Effector CD8-positive, alpha-beta T cell (primary cell): ENCODE measurements at regions not wholly inside any gene's neighbourhood (a gene's known extent, or its start where the extent isn't known, plus 50 kb on each side); places are given as distances from the start of the nearest gene placed in this dataset.

ENCODE experiments used
- DNase-seq: peaks from one replicate; lab custom pipeline; 2025; lab: John Stamatoyannopoulos, UW

DNA sequence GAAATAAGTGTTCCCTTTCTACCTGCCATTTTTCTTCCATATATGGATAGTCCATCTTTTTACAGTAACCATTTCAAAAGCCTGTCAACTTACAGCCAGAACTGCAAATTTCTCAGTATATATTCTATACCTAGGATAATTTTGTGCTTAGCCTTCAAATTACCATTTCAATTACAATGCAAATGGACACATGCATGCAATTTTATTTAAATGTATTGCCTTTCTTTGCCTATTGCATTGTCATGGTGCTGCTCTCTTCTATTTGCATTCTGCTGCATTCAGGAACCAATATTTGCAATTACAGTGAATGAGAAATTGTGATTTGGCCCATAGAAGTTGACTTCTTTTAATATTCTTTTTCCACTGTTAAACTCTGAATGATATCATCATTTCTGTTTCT lies 1753.4 kb upstream of the TENM3 start:
- DNase-seq, result no peak

DNA sequence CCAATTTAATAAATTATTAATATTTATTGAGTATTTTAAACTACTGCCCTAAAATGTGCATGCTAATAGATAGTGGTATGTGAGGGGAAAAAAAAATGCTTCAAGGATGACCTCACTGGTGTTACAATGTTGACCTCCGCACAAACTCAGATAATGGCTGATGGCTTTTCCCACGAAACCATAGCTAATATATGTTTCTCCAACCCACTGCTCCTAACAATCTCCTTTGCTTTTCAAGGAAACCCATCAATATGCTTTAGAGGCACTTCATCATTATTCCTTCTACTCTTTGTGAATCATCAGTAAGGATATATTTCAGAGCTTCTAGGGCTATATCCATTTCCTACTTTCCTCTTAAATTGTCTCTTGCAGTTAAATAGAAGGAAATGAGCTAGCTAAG lies 1752.0 kb upstream of the TENM3 start:
- DNase-seq, result no peak

DNA sequence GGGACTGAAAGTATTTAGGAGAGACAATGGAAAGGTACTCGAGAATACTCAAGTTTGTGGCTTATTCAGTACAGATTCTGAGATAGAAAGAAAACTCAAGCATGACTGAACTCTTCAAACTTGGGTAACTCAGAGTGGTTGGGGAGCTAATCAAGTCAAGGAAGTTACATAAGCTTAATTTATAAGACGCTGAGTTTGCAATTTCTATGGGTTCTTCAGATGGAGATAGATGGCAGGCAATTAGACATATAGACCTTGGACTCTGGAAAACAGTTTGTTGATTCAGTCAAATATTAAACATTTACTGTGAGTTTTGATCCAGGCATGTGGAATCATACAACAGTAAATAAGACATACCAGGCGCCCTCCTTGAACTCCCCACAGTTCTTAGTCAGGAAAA lies 1749.9 kb upstream of the TENM3 start:
- no peak for DNase-seq

DNA sequence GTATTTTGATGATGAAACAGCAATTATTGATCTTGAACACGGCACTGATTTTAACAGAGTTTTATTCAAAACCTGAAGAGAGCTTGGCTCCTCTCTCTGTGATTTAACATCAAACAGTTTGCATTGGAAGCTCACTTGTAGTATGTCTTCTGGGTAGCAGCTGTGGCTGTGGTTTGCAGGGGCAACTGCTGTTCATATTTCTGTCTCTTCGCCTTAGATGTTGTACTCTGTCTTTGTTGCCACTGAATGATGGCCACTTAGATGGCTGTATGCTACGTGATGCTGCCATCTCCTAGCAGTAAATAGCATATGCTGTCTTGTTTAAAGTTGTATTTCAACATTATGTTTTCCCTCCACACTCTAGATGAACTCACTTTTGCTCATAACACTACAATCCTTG lies 1743.0 kb upstream of the TENM3 start:
- DNase-seq, result no peak

DNA sequence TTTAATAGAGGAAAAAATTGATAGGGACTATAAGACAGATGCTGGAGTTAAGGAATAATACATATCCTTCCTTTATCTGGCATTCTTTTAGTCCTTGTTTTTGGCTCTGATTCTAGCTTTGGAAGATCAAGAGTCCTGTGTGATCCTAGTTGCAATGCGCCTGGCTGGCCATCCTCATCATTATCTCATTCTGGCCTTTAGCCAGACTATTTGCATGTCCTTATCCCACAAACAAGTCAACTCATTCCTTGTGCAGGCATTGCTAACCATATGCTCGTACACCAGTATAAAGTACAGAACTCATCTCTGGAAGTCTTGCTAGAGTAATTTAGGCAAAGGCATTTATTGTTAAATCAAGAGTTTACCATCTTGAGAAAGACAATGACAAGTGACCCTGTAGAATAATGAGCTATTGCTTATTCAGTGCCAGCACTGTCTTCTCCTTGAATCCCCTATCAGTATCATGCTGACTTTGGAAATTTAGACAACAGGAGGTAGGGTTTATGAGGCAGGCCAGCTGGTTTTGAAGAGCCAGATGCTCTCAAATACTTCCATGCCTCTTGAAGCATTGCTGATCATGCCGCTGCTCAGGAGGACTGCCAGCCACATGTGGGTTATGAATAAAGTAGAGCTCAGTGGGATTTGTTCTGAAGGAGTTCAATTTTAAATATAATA lies 1730.3 kb upstream of the TENM3 start:
- no peak for DNase-seq

DNA sequence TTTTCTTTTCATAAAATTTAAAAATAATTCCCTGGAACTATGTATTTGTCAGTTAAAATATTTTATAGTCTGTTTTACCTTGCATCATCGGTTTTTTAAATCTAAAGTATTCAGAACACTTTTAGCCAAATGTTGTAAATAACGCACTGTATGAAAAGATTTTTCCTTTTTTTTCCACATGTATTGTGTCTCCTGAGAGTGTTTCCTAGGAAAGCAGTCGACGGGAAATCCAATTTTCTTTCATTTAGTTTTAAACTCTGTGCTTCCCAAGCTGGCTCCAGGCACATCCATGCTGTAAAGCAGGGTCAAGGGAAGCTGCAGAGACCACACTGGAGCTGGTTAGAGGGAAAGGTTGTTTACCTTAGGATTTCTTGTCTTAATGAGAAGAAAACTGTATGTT lies 1724.3 kb upstream of the TENM3 start:
- DNase-seq, result no peak

DNA sequence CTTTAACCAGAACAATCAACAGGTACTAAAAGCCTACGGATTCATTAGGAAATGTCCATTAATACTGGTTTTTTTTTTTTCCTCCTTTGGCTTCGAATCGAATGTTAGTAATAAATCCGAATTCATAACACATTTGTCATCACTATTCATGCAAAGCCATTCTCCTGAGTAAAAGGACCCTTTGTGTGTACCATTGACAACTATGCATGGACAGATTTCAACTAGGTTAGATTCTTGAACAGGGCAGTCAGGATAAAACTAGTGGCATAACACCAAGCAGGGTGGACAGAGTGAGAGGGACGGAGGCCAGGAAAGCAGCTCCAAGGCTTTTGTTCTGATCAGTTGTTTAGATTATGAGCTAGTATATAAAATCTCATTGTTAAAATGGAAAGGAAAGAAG lies 1722.0 kb upstream of the TENM3 start:
- DNase-seq, result no peak

DNA sequence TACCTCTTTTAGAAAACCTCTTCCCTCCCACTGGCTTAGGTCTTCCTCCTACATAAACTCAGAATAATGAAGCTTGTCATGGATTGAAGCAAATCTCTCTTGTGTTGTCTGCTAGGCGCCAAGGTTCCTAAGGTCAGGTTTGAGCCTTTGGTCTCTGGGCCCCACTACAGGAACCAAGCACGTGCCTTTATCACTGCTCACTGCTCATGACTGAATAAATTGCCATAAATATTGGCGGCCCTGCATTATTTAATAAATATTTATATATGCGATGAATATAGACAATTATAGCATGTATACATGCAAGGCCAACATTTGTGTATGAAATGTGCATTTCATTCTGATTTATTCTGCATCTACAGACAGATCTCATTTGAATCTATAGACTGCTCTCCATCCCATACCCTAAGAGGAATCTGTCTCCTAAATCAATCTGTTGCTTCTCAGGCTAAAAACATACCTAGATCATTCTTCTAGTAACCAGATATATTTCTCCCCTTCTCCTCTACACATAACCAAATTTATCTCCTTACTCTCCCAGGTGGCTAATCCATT lies 1717.6 kb upstream of the TENM3 start:
- no peak for DNase-seq

DNA sequence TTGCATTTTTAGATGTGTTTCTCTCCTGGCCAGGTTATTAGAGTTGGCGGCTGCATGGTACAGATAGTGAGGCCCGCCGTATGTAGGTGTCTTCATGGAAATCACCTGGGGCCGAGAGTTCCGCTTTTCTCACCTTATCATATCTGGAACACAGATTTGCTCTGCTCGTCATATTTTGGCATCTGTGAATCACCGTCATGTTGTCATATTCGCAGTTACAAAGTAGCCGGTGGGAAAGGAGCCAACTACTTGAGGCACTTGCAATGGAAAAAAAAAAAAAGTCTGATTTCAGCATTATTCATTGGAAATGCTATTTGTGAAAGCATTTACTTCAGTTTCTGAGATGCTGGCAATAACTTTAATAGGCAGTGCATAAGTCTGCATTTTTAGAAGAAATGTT lies 1715.2 kb upstream of the TENM3 start:
- no peak for DNase-seq

DNA sequence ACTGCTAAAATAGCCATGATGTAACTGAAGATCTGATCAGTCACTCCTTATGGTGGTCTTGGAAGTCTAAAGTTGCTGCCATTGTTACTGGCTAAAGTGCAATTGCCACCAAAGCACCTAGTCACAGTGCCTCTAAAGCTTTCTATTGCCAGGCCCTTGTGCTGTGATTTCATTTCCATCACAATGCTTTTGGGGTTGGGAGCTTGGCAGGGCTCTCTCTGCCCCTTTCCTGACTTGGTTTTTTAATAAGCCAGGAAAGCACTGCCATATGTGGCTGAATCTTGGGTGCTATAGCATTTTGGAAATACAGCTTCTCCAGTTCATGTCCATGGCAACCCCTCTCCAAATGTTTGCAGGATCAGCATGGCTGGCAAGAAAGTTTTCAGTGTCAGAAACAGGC lies 1712.4 kb upstream of the TENM3 start:
- DNase-seq, result no peak

DNA sequence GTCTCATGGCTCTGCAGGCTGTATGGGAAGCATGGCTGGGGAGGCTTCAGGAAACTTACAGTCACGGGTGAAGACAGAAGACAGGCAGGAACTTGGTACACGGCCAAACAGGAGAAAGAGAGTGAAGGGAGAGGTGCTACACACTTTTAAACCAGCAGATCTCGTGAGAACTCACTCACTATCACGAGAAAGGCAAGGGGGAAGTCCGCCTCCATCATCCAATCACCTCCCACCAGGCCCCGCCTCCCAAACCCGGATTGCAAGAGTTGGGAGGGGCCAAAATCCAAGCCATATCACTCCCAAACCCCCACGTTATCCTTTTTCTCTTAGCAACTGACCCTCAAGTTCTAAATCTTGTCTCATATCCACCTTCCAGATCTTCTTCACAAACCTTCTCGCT lies 1710.5 kb upstream of the TENM3 start:
- no peak for DNase-seq

DNA sequence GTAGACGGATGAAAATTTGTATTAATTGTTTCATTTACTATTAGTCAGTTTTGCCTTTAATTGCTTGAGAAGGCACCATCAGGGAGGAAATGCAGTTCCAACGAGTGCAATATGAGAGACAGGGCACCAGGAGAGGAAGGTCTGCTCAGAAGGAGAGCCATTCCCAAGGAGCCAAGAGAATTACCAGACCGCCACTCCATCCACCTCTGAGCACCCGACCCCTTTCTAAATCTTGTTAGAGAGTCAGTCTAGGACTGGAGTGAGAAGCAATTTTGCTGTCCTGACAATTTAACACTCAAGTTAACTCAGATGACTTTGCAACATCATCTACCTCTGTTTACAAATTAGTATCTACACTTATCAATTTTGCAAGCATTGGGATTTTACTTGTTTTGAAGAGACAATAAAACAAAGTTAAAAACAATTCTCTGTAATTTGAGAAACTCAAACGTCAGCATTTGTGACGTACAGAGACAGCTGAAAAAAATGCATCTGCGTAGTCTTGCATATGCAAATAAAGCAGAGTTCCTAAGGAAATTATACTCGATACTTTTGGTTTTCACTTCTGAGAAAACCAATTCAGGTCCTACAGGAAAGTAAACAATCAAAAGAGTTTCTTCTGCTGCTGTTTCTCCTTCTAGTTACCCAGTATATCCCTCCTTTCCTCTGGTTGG lies 1704.7 kb upstream of the TENM3 start:
- no peak for DNase-seq

DNA sequence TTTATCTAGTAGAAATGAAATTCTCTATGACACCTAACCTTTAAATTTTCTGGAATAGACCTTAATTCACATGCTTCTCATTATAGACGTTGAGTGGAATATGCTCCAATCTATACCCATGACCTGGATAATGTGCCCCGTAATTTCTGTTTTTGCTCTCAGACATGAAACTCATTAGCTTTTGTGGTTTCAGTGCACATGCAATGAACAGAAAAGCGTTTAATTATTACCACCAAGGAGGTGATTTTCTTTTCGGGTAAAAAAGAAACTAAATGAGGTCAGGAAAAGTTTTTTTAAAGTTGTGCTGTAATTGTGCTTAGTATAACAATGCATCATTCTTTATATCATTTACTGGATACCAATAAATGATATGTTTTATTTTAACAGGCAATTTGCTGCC lies 1703.9 kb upstream of the TENM3 start:
- DNase-seq, result no peak

DNA sequence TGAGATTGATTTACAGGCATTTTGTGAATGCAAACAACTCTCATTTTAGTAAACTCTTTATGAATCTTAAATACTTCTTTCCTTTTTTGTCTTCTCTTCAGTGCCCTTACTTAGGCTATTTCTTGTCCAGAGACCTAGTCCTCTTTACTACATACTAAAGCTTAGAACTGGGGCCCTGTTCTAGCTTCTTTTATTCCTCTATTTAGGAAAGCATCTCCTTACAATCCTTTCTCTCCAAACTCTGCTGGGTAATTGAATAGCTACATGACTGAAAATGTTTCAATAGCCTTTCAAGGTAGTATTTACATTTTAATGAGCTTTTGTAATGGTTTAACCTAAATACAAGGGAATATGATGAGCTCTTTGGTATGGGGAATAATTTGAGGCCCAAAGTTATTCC lies 1701.5 kb upstream of the TENM3 start:
- no peak for DNase-seq

DNA sequence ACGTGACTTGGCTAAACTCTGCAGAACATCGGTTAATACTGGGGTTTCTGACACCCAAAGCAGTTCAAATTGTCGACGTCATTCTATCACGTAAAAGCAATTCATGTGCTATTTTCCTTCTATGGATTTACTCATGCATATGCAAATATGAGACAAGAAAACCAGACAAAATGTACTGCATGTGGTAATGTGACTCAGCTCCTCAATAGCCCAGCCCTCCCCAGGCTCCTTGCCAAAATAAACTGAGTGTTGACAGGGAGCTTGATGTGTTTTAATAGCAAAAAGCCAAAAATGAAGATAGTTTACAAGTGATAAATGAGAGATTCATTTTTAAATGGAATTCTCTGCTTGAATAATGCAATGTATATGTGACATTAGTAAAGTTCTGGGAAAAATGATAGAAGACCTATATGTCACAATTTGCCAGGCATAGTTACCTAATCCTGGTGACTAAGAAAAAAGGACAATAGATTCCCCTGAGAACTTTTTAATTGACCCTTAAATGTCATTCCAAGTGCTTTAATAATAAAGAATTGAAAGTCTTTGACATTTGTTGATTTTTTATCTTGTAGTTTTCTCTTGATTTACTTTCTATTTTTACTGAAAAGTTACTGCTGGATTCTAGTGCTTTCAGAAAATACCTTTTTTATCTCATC lies 1700.6 kb upstream of the TENM3 start:
- DNase-seq, result no peak

DNA sequence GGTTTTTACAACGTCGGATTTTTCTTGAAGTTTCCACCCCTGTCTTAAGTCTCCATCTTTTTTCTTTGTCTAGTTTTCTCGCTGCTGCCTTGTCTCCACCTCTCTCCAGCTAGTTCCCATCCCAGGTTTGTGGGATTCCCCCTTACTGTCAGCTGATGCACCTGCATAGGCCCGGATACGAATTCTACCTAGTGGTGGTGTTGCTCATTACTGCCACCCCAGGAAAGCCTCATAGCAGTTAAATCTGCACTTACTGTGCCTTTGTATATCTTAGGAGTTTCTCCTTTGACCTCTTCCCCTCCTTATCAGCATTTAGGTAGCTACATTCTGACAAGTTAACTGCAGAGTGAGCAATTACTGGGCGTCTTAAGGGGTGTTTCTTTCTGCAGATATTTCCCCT lies 1693.1 kb upstream of the TENM3 start:
- no peak for DNase-seq

DNA sequence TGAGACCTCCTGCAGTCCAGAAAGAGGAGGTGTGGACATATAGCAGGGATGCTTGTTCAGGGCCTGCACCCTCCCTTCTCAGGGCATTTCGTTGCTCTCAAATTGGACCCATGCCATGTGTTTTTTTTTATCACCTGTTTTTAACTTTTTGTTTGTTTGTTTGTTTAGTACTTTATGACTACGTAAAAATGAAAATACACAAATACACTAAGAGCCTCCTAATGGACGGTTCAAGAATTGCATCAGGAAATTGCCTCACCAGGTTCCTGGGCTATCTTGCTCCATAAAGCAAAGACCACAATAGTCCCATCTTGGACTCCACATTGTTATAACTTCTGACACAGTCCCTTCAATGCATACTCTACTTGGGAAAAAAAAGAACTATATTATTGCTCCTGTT lies 1685.9 kb upstream of the TENM3 start:
- no peak for DNase-seq

DNA sequence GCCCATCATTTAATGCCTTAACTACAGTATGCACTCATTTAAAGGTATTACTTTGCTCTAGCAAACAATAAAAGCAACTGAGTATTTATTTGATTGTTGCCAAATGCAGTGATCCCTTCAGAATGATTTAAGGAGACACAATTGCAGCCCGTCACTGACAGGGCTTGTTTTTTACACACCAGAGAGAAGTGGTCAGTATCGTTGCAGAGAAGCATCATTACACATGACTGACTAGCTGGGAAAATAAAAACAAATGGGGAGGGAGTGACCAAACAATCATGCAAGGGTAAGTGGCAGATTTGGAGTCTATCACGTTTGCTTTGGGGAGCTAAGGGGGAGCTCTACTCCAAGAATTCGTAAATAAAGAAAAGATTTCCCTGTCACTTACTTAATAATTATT lies 1685.3 kb upstream of the TENM3 start:
- DNase-seq, result no peak

DNA sequence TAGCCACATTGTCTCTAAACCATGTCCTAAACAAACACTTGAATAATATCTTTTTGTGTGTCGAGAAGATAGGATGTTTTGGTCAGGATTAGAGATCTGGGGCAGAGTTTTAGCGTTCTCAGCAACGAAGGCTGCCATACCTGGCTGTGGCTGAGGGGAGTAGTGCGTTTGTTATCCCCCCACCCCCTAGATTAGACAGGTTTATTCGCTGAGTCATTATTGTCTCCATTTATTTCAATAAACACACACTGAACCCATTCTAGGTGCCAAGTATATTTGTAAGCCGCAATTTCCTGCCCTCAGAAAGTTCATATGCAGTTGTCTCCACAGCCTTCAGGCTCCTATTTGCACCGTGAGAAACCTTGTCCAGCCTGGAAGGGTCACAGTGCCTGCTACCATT lies 1684.8 kb upstream of the TENM3 start:
- DNase-seq, result no peak

DNA sequence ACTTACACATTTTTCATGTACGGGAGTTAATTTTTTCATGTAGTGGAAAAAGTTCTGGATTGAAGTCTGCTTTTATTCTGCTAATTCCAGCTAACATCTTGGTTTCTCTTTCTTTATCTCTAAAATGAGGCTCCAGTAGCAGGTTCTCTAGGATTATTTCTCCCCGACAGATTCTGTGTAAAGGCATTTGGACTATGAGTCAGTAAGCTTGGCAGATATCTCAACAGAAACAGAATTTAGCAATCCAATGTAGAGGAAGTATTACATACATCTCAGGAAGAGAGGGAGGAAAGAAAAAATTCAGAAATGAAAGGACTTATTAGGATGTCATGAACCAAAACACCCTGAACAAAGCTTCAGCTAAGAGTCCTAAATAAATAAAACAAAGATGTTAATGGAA lies 1682.3 kb upstream of the TENM3 start:
- DNase-seq, result no peak

DNA sequence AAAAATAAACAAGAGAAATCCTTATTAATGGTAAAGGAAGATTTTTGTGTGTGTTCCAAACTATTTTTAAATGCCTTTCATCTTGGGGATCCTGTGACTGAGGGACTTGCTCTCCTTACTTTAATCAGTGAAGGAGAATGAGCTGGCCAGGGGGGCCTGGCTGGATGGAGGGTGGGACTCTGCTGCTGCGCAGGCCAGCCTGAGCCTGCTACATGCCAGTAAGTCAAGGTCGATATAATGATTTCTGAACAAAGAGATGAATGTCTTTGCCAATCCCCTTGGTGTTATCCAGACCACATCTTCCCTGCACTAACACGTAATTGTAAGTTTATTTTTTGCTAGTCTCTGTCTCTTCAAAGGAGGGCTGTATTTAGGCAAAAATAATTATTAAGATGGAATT lies 1679.2 kb upstream of the TENM3 start:
- no peak for DNase-seq

DNA sequence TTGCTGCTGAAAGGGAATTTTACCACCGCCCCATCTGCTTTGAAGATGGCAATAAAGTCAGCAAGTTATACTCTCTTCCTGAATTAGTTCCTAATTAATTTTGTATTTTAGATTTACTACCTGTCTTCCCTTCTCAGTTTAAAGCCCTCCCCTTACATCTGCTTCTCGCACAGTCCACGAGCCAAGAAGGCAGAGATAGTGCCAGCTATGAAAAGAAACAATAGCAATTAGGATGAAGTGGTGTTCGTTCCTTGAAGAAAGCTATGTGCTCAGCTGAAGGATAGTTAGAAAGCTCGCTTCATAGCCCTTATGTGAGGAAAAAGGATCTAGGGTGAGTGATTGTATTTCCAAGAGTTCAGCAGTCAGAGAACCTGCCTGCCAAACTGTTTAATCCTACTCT lies 1678.8 kb upstream of the TENM3 start:
- DNase-seq, result no peak

DNA sequence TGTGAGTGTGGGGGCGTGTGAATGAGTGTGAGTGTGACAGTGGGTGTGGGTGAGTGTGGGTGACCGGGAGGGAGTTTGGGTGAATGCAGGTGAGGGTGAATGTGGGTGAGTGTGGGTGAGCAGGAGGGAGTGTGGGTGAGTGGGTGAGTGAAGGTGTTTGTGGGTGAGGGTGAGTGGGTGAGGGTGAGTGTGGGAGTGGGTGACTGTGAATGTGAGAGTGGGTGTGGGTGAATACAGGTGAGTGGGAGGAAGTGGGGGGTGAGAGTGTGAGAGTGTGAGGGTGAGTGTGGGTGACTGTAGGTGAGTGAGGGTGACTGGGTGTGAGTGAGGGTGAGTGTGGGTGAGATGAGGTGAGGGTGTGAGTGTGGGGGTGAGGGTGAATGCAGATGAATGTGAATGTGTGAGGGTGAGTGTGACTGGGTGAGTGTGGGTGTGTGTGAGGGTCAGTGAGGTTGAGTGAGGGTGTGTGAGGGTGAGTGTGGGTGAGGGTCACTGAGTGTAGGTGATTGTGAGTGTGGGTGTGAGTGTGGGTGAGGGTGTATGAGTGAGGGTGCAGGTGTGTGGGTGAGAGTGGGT lies 1677.3 kb upstream of the TENM3 start:
- DNase-seq, result no peak
